ENCODE measurements at regions not wholly inside any gene's neighbourhood (a gene's known extent, or its start where the extent isn't known, plus 50 kb on each side); places are given as distances from the start of the nearest gene placed in this dataset.
A peak's percentile ranks its signal among the peaks of the same experiment; 100 is the strongest.

- DNase-seq (no peak), ATAC-seq (ENCODE audit: poor library complexity) (no peak)
- intact Hi-C loops (cut with DNase I) = no loop called here
Observed at GRCh38 chr4:175999944-176000343, 65.7 kb upstream of the WDR17 start.

GRCh38 chr4:176001151-176002006 is 64.3 kb upstream of the WDR17 start:
- ATAC-seq (ENCODE audit: poor library complexity) = peak; percentile 25
- intact Hi-C loops (cut with DNase I) = no loop called here
- peak; percentile 47 for DNase-seq

GRCh38 chr4:176002007-176002613 is 63.5 kb upstream of the WDR17 start:
- no peak for DNase-seq
- ATAC-seq (ENCODE audit: poor library complexity) = peak; percentile 20

GRCh38 chr4:176005766-176006165 is 59.9 kb upstream of the WDR17 start:
- intact Hi-C loops (cut with DNase I) = no loop called here
- DNase-seq (no peak), ATAC-seq (ENCODE audit: poor library complexity) (no peak)

More at GRCh38 chr4:176002007-176002613, 63.5 kb upstream of the WDR17 start:
- intact Hi-C loops (cut with DNase I) = no loop called here

- ATAC-seq (ENCODE audit: poor library complexity) = no peak
- no peak for DNase-seq
- intact Hi-C loops (cut with DNase I) = no loop called here
Observed at GRCh38 chr4:176009254-176009653, 56.4 kb upstream of the WDR17 start.

GRCh38 chr4:176011529-176011928 is 54.1 kb upstream of the WDR17 start:
- intact Hi-C loops (cut with DNase I) = no loop called here
- no peak for ATAC-seq (ENCODE audit: poor library complexity)
- DNase-seq = no peak

GRCh38 chr4:176013476-176014247 is 52.0 kb upstream of the WDR17 start:
- intact Hi-C loops (cut with DNase I) = no loop called here
- ATAC-seq (ENCODE audit: poor library complexity) (no peak), DNase-seq (no peak)

- intact Hi-C loops (cut with DNase I) = no loop called here
- ATAC-seq (ENCODE audit: poor library complexity) (no peak), DNase-seq (no peak)
Observed at GRCh38 chr4:176014583-176015108, 51.0 kb upstream of the WDR17 start.

Data from Right ventricle myocardium superior (tissue), 1 donor.